OCI-LY7 (cell line): ENCODE measurements at regions not wholly inside any gene's neighbourhood (a gene's known extent, or its start where the extent isn't known, plus 50 kb on each side); places are given as distances from the start of the nearest gene placed in this dataset.

Experiments
- BruUV-seq: library from RNA; stranded (reverse); fragments of 400-500 nt; replicated peaks from 2 replicates; lab custom pipeline; 2021; lab: Mats Ljungman, UMichigan
- CTCF ChIA-PET: fragments of 300-600 bp; sonication (Branson Sonifier 250); formaldehyde crosslinking; loops from one replicate; lab custom pipeline; 2022; ENCODE audit warnings: antibody characterized with exemption; ENCODE audit not compliant: unreplicated experiment; lab: Charles Lee
- POLR2A ChIA-PET: fragments of 300-600 bp; sonication (Branson Sonifier 250); formaldehyde crosslinking; loops from one replicate; lab custom pipeline; 2022; ENCODE audit warnings: antibody characterized with exemption; lab: Charles Lee
- DNase-seq: peaks from one replicate; pipeline ENCODE4 v3.0.0-alpha.2; 2015; ENCODE audit warnings: low spot score
- H2AFZ ChIP-seq: fragments of 200-600 bp; sonication (generic), shearing (Covaris generic); 2 replicates; pipeline ENCODE4 v1.6.1; 2014; ENCODE audit warnings: mild to moderate bottlenecking, antibody characterized with exemption, low read length, moderate library complexity
- H3K27ac ChIP-seq: fragments of 200-600 bp; sonication (generic); 2 replicates; pipeline ENCODE4 v1.5.1; 2014; ENCODE audit warnings: mixed run types, low read depth, mild to moderate bottlenecking, moderate library complexity, low read length, inconsistent platforms; ENCODE audit not compliant: poor library complexity, severe bottlenecking
- H3K36me3 ChIP-seq: fragments of 200-600 bp; sonication (generic); 2 replicates; pipeline ENCODE4 v1.6.1; 2014; ENCODE audit warnings: mild to moderate bottlenecking, antibody characterized with exemption, low read length, moderate library complexity, mixed read lengths; ENCODE audit not compliant: insufficient read depth
- H3K4me1 ChIP-seq: fragments of 200-600 bp; sonication (generic); 2 replicates; pipeline ENCODE4 v1.5.1; 2014; ENCODE audit warnings: mild to moderate bottlenecking, low read length; ENCODE audit not compliant: insufficient read depth, poor library complexity, severe bottlenecking
- H3K4me2 ChIP-seq: fragments of 200-600 bp; sonication (generic); 2 replicates; pipeline ENCODE4 v1.6.1; 2014; ENCODE audit warnings: mild to moderate bottlenecking, low read length
- H3K4me3 ChIP-seq: fragments of 200-600 bp; sonication (generic); 2 replicates; pipeline ENCODE4 v1.5.1; 2014; ENCODE audit warnings: mild to moderate bottlenecking, low read depth, low read length; ENCODE audit not compliant: poor library complexity, severe bottlenecking
- H3K79me2 ChIP-seq: fragments of 200-600 bp; sonication (generic); 2 replicates; pipeline ENCODE4 v1.6.1; 2016; ENCODE audit warnings: low read depth, mild to moderate bottlenecking, low read length, moderate library complexity, mixed read lengths; ENCODE audit not compliant: insufficient read depth
- H3K9me2 ChIP-seq: fragments of 200-600 bp; sonication (generic); 2 replicates; pipeline ENCODE4 v1.6.1; 2016; ENCODE audit warnings: mild to moderate bottlenecking, low read length, mixed read lengths; ENCODE audit not compliant: insufficient read depth
- H3K9me3 ChIP-seq: fragments of 200-600 bp; sonication (generic); 2 replicates; pipeline ENCODE4 v1.6.1; 2014; ENCODE audit warnings: mild to moderate bottlenecking, mixed run types, low read length, mixed read lengths
- H4K20me1 ChIP-seq: fragments of 200-600 bp; sonication (generic); 2 replicates; pipeline ENCODE4 v1.6.1; 2014; ENCODE audit warnings: mild to moderate bottlenecking, antibody characterized with exemption, low read length, moderate library complexity, mixed read lengths; ENCODE audit not compliant: insufficient read depth
- CTCF ChIP-seq: fragments of 200-600 bp; sonication (generic); conservative IDR thresholded peaks from 2 replicates; pipeline ENCODE4 v1.5.1; 2014; ENCODE audit warnings: mild to moderate bottlenecking, antibody characterized with exemption, low read length, moderate library complexity, mixed read lengths
- EZH2phosphoT487 ChIP-seq: fragments of 200-600 bp; sonication (generic); IDR thresholded peaks from 2 replicates; pipeline ENCODE4 v1.6.1; 2018; ENCODE audit warnings: low read depth, borderline replicate concordance, mild to moderate bottlenecking, mixed run types, antibody characterized with exemption, low read length, moderate library complexity, mixed read lengths
- intact Hi-C: fragments of 100-400 bp; cut with micrococcal nuclease; formaldehyde crosslinking; loops from one replicate; pipeline ENCODE4 v1.10.0; 2022; ENCODE audit not compliant: unreplicated experiment

GRCh38 chr2:101638817-101639605, 58.5 kb upstream of the MAP4K4 start:
- H3K36me3 ChIP-seq, result no peaks in the 10 kb centered on the region
- no peak for DNase-seq
- TF ChIP-seq EZH2phosphoT487 (no peak), CTCF (no peak)
- intact Hi-C loops, result no loop called here
- H3K4me1 ChIP-seq, result no peaks in the 10 kb centered on the region
- no peaks in the 10 kb centered on the region for H3K9me3 ChIP-seq
- POLR2A ChIA-PET, result no interaction called here
- H3K4me2 ChIP-seq, result no peak overlapping the region
- H3K79me2 ChIP-seq, result no peaks in the 10 kb centered on the region
- H3K9me2 ChIP-seq, result no peaks in the 10 kb centered on the region
- no TSS peak for BruUV-seq
- H2AFZ ChIP-seq, result no peak overlapping the region
- H4K20me1 ChIP-seq, result no peaks in the 10 kb centered on the region
- no peak overlapping the region for H3K27ac ChIP-seq
- no peak overlapping the region for H3K4me3 ChIP-seq
- CTCF ChIA-PET, result no interaction called here

GRCh38 chr2:101638181-101638711, 59.3 kb upstream of the MAP4K4 start:
- ChIA-PET CTCF (no interaction called here), POLR2A (no interaction called here)
- no peak overlapping the region for H3K4me2 ChIP-seq
- intact Hi-C loops, result no loop called here
- no TSS peak for BruUV-seq
- no peak overlapping the region for H3K27ac ChIP-seq
- no peak overlapping the region for H2AFZ ChIP-seq
- H3K36me3 ChIP-seq, result no peaks in the 10 kb centered on the region
- TF ChIP-seq CTCF (no peak), EZH2phosphoT487 (no peak)
- no peak overlapping the region for H3K4me3 ChIP-seq
- H4K20me1 ChIP-seq, result no peaks in the 10 kb centered on the region
- H3K9me3 ChIP-seq, result no peaks in the 10 kb centered on the region
- no peaks in the 10 kb centered on the region for H3K79me2 ChIP-seq
- no peaks in the 10 kb centered on the region for H3K4me1 ChIP-seq
- DNase-seq, result no peak
- no peaks in the 10 kb centered on the region for H3K9me2 ChIP-seq
